LoVo (cell line): ENCODE measurements at regions not wholly inside any gene's neighbourhood (a gene's known extent, or its start where the extent isn't known, plus 50 kb on each side); places are given as distances from the start of the nearest gene placed in this dataset.

Experiments
- DNase-seq: peaks from one replicate; pipeline ENCODE4 v3.0.0-alpha.2; 2016; ENCODE audit warnings: low spot score

DNA sequence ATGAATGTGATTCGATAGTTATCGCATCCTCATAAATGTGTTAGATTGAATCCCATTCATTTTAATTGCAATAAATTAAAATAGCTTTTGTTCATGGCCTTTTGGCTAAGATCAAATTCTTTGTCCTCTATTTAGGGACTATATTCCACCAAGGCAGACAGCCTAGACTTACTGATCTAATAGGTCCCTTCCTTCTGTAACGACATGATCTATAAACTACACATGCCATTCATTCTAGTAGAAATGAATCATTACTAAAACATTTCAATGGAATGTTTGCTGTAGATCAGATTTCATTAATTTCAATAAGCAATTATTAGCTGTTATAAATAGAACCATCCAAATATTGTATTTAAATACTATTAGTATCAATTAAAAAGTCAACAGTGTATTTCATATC, 526.6 kb upstream of the KLHL1 start:
- no peak for DNase-seq

DNA sequence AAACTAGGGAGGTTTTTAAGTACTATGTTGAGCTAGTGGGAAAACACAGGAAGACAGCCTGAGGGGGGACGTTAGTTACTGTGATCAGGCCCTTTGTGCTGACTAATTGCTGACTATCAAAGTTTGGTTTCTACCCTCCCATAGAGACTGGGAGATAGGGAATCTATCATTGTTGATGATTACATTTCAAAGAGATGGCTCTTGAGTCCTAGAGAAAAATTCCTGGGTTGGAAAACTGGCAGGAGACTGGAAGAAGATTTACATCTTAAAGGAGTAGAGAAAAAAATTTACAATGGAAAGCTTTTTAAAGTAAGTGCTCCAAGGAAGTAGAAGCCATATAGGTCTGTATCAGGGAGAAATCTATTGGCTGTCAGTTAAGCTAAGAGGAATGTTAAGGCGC, 522.0 kb upstream of the KLHL1 start:
- DNase-seq: no peak

DNA sequence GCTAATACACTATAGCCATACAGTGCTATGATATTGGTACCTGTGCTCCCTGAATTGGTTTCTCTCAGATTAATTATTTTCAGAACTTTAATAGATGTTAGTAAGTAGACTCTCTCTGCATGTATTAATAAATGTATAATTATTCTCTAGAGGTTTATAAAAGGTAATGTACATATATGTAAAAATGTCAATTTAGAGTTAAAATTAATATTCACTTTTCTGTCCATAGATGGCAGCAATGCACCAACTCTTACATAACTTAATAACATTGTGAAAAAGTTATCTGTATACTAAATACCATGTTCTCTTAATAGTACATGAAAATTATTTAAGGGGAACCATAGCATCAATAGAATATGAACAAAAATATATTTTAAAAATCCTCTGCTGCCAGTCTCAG, 515.0 kb upstream of the KLHL1 start:
- peak; percentile 3 for DNase-seq

DNA sequence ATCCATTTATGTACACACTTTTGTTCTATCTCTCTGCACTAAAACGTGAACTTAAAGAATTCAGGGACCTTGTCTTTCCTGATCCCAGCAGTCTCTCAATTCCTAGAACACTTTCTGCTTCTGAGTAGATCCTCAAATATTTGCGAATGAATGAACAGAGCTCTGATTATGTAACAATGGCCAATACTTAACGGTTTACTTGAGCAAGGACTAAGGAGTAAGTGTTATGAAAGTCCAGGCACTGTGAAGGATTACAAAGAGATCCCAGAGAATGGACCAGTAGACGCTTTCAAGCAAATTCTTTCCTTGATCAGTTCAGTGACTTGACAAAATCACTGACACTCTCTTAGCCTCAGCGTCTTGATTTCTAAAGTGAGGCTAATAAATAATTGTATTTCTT, 514.5 kb upstream of the KLHL1 start:
- DNase-seq: no peak

DNA sequence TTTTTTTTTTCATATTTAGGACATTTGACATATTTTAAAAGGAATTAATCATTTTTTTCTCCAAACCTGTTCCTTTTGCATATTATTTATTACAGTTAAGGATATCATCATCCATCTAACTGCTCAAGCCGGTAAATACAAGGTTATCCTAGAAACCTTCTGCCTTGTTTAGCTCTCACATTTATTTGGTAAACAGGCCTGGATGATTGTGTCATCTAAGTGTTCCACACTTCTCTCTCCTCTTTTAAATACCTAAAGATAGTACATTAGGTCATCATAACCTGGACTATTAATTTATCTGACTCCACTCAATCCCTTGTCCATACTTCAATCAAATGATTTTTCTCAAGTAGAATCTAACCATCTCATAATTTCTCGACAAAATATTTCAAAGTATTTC, 511.7 kb upstream of the KLHL1 start:
- no peak for DNase-seq

DNA sequence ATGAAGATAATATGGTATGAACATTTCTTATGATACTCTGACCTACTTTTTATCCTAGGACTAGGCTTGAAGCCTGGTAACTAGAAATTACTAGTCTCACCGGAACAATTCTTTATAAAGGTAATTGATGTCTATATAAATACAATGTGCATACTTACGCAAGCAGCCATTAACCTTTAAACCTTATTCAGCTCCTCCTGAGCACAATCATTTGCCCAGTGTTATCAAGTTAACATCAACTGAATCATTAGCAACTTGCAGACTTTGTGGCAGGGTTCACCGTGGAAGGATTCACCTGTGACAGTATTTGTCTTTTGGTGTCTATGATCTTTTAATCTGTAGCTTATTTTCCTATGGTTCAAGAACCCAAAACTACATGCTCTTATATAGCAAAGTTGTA, 508.6 kb upstream of the KLHL1 start:
- no peak for DNase-seq

DNA sequence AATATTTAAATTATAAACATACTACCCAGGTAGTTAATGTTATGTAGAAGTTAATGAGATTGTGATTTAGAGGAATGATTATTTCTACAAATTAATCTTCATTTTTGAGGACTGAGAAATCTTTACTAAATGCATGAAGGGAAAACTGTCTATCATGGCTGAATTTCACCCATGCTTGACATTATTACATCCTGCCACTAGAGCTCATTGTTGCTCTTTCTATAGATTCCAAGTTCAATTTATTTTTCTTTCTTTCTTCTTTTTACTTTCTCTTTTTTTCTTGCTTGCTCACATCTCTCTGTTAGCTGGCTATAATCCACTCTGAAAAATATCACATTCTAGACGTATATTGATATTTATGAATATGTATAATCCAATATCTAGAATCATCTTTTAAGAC, 505.0 kb upstream of the KLHL1 start:
- DNase-seq: no peak

DNA sequence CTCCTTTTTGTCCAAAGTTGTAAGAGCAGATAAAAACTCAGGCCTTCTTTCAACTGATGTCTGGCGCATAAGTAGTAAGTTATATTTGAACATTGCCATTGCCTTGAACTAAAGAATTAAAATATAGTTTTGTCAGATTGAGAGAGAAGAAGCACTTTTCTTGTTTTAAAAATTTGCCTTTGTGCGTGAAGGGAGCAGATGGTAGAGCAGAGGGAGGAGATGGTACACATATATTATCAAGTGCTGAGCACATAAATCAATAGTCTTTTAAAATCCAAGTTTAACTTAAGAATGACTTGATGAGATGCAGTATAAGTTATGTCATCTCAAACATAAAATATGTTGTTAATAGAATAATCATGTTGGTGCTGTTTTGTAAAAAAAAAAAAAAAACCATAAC, 504.6 kb upstream of the KLHL1 start:
- no peak for DNase-seq

DNA sequence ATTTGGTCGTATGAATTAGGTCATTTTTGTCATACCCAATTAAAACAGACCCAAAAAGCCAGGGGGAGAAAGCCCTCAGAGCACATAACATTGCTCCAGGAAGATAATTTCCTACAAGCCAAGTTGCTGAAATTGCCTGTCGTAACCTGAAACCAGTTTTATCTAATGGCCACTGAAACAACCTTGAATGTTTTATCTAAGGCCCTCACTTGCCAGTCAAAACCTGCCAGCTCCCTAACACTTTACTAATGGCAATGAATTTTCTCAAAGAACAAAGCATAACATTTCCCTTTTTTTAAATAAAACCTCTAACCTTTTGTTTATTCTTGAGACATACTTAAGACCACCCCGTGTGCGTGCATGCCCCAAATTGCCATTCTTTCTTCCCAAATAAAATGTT, 496.2 kb upstream of the KLHL1 start:
- DNase-seq: no peak

DNA sequence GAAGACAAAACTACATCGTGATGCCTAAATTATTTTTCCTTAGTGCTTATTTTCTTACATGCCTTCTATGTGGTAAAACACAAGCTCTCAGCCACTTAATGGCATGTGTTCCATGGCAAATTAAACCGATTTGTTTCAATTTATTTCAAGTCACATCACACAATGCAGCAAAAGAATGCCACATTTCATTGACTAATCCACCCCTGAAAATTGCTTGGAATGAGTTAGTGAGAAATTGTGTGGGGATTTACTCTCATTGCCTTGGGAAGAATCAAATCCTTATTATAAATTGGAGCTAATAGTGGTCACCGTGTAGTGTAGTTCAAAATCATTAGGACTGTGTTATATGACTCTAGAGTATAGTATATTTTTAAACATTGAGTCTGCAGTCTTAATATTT, 485.5 kb upstream of the KLHL1 start:
- DNase-seq: no peak

DNA sequence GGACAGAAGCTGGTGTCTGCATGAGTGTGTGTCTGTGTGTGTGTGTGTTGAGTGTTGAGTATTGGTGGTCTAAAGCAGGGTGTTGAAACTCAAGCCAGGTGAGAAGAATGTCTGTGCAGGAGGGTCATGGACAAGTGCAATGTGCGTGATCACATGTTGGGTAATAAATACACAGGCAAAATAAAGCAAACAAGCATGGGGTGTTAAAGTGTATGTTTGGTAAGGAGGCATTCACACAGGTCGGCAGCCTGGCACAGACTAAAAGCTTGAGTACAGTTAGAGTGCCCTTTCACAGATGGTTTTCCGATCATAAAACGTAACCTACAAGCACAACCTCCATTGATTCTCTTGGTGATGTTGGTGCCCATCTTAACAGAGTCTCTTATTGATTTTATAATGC, 476.9 kb upstream of the KLHL1 start:
- no peak for DNase-seq

DNA sequence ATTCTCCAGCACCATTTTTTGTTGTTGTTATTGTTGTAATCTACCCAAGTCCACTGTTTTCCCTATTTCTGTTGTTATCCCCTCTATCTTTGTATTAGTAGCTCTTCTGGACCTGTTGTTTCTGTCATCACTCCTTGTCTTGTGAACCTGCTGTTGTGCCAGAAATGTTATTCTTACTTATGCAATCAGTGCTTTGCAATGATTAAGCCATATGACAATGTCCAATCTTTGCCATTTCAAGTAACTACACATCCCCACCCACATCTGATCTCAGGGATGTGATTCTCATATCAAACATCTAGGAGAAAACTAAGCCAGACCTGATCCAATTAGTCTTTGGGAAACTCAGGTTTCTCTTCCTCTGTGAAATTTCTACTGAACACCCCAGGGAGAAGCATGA, 472.6 kb upstream of the KLHL1 start:
- no peak for DNase-seq

DNA sequence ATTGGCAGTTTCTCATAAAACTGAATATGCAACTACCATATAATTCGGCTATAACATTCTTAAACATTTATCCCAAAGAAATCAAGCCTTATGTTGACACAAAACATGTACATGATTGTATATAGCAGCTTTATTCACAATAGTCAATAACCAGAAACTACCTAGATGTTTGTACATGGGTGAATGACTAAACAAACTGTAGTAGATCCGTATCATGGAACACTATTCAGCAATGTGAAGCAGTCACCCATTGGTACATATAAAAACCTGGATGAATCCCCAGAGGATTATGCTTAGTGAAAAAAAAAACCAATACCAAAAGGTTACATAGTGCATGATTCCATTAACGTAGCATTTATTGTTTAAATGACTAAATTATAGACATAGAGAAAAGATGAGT, 471.7 kb upstream of the KLHL1 start:
- DNase-seq: no peak

DNA sequence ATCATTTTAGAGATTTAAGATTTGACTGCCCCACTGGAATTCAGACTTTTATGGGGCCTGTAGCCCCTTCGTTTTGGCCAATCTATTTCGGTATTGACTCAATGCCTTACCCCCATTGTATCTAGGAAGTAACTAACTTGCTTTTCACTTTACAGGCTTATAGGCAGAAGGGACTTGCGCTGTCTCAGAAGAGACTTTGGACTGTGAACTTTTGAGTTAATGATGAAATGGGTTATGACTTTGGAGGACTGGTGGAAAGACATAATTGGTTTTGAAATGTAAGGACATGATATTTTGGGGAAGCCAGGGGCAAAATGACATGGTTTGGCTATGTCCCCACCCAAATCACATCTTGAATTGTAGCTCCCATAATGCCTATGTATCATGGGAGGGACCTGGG, 463.0 kb upstream of the KLHL1 start:
- no peak for DNase-seq

DNA sequence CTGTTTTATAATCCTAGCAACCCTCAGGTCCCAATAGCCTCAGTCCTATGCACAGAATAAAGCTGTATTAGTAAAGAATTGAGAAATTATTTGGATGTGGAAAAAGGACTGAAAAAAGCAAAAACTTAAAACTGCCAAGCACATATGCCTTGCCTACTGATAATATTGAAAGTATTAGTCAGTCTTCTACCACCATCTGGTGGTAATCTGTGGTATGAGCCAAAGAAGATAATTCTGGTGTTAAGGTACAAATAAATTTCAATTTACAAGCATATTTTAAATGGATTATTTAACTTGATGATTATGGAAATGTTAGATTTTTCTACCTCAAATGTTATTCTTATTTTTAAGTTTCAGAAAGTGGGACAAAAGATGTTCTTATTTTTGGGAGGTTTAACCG, 460.3 kb upstream of the KLHL1 start:
- DNase-seq: peak; percentile 54

DNA sequence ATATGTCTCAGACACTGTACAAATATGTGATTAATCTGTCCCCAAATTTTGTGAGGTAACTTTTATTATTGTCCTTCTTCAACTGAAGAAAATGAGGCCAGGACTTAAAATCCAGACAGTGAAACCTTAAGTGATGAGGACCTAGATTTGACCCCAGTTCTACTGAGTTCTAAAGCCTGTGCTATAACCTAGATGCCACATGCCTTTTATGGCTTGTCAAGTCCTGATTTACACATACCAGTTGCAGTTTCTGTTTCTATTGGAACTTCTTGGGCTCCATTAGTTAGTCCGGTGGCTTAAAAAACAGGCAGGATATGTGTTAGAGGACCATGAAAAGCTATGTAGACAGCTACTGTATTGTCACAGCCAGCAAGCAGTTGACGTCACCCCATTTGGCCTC, 436.5 kb upstream of the KLHL1 start:
- no peak for DNase-seq

DNA sequence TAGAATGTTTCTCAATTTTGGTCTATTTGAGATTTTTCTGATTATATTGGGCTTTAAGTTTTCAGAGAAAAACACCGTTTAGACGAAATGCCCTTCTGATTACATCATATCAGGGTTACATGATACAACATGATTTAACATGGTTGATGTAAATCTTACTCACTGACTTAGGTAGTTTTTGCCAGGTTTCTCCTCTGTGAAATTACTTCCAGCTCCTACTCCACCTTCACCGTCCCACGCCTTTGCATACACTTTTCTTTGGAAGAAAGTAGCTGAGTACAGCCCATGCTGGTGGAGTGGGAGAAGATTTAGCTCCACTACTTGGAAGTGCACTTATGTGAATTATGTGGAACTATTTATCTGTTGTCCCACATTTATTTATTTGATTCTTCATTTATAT, 433.2 kb upstream of the KLHL1 start:
- DNase-seq: no peak

DNA sequence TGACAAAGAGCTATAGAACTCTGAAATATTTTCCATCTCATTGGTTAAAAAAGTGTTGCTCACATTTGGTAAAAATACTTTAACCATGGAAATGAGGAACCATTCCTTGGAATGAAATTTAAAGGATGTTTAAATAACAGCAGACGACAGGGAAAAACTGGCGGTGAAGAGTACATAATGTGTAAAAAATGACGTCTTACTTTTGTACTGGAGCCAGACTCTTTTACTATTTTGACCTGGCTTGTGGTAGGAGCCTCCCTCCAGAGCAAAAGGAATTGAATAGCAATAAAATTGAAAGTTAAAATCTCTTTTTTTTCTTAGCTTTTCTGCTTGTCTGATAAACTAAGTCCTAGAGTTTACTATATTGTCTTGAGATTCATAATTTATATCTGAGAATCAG, 426.2 kb upstream of the KLHL1 start:
- DNase-seq: no peak

DNA sequence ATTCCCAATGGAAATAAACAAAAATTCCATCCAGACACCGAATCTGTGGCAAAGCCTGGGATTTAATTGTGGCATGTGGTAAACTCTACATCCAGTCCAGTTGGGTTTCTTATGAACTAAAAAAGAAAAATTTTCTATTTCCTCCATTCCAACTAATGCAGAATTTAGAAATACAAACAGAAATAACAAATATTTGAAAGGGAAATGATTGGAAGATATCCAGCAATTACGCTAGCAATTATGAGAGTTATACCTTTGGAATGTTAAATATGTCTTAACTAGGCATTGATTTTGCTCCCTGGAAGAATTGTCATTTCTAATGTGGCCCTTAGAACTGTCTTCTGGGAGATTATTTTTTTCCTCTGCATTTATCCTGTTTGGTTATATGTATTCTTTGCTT, 421.4 kb upstream of the KLHL1 start:
- DNase-seq: no peak

DNA sequence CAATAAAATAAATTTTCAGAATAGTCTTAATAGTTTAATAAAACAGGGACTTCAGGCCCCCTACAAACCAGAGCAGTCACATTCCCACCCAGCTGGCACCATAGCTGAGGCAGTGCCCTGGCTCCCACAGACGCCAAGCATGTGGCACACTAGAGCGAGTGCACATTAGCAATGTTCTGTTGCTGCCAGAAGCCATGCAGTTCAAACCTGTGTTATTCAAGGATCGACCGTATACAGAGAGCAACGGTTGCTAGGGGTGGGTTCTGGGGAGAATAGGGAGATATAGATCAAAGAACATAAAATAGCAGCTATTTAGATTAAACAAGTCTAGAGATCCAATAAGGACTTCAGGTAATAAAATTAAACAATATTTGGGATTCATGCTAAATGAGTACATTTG, 419.3 kb upstream of the KLHL1 start:
- DNase-seq: no peak

DNA sequence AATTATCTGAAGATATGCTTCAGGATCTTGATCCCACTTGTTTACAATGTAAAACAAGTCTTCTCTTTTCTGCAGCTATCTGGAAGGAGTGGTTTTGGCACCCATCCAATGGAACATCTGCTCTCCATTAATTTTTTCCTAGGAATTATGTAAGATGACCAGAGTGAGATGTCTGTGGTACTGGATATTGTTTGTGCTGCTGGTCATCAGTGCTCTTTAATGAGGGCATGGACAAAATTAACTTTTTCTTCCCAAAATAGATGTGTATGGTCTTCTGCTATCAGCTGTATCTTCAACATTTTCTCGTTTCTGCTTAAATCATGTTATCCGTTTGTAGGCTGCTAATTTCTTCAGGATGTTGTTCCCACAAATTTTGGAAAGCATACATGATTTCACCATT, 415.4 kb upstream of the KLHL1 start:
- no peak for DNase-seq

DNA sequence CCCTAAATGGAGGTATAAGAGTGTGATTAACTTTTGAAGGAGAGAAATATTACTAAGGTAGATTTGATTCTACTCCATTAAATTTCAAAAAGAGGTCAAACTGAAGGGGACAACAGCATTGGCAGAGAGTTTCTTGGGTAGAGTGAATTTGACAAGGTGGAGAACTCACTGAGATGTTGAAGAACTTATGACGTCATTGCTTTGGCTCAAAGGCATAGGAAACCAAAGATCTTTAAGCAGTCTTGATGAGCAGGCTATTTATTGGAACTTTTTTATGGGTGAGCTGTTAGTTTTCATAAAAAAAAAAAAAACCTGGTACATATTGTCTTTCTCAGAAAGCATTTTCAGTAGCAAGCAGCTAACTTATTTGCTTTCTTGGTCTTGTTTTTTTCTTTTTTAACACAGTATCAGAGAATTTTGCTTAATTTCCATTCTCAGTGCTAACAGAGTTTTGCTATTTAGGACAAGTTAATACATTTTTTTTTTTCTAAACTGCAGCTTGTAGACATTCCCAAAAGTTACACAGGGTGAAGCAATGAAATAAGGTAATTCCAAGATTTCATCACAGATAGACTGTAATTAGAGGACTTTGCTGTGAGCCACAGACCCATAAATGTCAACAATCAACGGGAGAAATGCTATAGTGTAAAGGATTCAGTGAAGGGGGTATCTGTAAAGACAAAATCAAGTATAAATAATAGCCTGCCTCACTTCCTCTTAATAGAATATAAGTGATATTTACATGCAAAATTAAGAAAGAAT, 412.2 kb upstream of the KLHL1 start:
- no peak for DNase-seq

DNA sequence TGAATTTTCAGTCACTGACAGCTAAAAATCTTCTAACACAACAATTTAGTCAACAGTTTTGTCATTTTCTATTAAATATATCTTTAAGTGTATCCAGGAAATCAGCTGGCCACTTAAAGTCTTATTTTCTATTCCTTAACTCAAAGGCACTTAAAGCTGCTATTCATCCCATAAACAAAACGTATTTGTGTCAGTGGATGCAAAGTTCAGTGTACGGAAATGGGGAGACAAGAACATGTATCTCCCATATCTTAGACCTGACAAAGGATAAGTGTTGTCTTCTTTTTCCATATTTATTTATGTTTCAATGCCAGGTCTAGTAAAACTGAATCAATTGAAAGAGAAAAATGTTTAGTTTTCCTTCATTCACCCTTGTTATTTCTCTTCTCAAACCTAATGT, 409.8 kb upstream of the KLHL1 start:
- DNase-seq: no peak

DNA sequence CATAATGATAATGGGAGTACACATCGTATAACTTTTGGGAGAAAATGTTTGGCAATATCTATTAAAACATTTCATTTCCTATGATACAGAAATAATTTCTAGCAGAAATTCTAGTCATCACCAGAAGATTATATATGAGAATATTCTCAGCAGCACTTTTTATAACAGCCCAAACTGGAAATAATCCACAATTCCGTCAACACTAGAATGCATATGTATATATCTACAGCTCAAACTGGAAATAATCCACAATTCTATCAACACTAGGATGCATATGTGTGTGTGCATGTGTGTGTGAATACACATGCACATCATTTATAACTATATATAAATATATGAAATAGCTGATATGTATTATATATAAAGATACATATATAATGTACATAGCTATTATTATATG, 408.0 kb upstream of the KLHL1 start:
- no peak for DNase-seq
